ENCODE measurements at regions not wholly inside any gene's neighbourhood (a gene's known extent, or its start where the extent isn't known, plus 50 kb on each side); places are given as distances from the start of the nearest gene placed in this dataset.

- no peak for TF ChIP-seq ZBTB7A (IDR thresholded peaks at IDR 0.05; ENCODE audit: low read depth)
- no peak for TF ChIP-seq FOXM1 (IDR thresholded peaks at IDR 0.05; ENCODE audit: borderline replicate concordance, low read depth)
- TF ChIP-seq USF1 (IDR thresholded peaks at IDR 0.05), result 0 out of 2 replicates have a peak, but pooled peaks have one; percentile 19
- no peak for TF ChIP-seq YY1 (IDR thresholded peaks at IDR 0.05; ENCODE audit: low read depth)
- TF ChIP-seq CREB1 (IDR thresholded peaks at IDR 0.05; ENCODE audit: low read depth), result no peak
- no peak for TF ChIP-seq REST (IDR thresholded peaks at IDR 0.05; ENCODE audit: low read depth)
- TF ChIP-seq, protein P1, sequence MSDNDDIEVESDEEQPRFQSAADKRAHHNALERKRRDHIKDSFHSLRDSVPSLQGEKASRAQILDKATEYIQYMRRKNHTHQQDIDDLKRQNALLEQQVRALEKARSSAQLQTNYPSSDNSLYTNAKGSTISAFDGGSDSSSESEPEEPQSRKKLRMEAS (IDR thresholded peaks at IDR 0.05), result no peak
Observed at GRCh38 chr6:167477688-167478087, 152.8 kb downstream of the TTLL2 start.

DNA sequence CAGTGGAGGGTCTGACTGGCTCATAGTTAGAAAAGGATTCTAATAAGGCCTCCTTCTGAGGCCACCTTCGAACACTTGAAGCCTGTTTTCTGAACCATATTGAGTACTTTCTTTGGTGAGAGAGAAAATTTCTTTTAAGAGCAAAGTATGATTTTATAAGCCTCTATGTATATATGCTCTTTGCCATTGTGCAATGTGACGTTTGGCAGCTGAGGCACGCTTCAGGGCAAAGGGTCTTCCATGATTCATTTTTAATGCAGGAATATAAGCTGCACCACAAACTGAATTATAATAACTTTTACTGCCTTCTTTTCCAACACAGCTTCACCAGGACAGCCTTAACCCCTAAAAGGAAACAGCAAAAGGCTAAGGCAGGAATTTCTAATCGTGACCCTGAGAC lies 154.4 kb downstream of the TTLL2 start:
- TF ChIP-seq CREB1 (IDR thresholded peaks at IDR 0.05; ENCODE audit: low read depth) (no peak), EP300 (IDR thresholded peaks at IDR 0.05; ENCODE audit: borderline replicate concordance) (no peak), NFIC (IDR thresholded peaks at IDR 0.05) (no peak), EGR1 (IDR thresholded peaks at IDR 0.05) (no peak), TAF1 (IDR thresholded peaks at IDR 0.05; ENCODE audit: low read depth) (no peak), RAD21 (IDR thresholded peaks at IDR 0.05; ENCODE audit: low read depth) (no peak), TEAD4 (IDR thresholded peaks at IDR 0.05) (no peak), FOXM1 (IDR thresholded peaks at IDR 0.05; ENCODE audit: borderline replicate concordance, low read depth) (no peak), ZBTB7A (IDR thresholded peaks at IDR 0.05; ENCODE audit: low read depth) (no peak), REST (IDR thresholded peaks at IDR 0.05; ENCODE audit: low read depth) (no peak)
- TF ChIP-seq, protein P1 (IDR thresholded peaks at IDR 0.05), result no peak

DNA sequence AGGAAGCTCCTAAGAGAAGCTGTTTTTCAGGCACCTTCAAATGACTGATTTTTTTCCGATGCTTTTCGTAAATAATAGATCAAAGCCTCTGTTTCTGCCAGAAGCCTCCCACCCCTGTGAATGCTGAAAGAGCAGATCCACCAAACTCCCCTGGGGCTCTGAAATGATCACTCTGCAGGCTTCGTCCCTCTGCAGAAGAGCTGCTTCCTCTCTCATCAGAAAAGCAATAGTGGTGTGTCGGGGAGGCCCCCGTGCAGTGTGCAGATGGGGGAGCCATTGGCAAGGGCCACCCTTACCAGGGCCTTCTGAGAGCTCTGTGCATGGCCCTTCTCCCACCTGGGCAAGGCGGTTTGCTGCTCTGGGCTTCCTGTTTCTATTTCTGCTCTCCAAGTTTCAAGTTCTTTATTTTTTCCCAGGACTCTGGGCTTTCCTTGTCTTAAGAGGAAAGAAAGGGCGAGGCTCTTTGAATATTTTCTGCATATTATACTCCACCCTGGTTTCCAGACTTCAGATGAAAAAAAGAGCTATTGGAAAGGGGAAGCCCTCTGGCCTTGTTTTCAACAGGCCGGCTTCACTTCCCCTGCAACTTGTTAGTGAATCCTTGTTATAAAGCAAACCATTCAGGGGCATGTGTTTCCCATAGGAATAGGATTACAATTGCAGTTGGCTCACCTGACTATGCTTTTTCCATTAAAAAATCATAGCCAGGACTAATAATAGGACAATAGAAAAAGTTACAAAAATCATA lies 155.2 kb downstream of the TTLL2 start:
- TF ChIP-seq, protein P1 (IDR thresholded peaks at IDR 0.05), result no peak
- TF ChIP-seq NFIC (IDR thresholded peaks at IDR 0.05), result no peak
- no peak for TF ChIP-seq ZBTB7A (IDR thresholded peaks at IDR 0.05; ENCODE audit: low read depth)
- TF ChIP-seq FOXM1 (IDR thresholded peaks at IDR 0.05; ENCODE audit: borderline replicate concordance, low read depth), result no peak
- TF ChIP-seq RAD21 (IDR thresholded peaks at IDR 0.05; ENCODE audit: low read depth), result no peak
- TF ChIP-seq REST (IDR thresholded peaks at IDR 0.05; ENCODE audit: low read depth), result no peak
- TF ChIP-seq EGR1 (IDR thresholded peaks at IDR 0.05), result no peak
- TF ChIP-seq USF1 (IDR thresholded peaks at IDR 0.05), result no peak

GRCh38 chr6:167481307-167481926 lies 156.5 kb downstream of the TTLL2 start:
- TF ChIP-seq CREB1 (IDR thresholded peaks at IDR 0.05; ENCODE audit: low read depth) (no peak), TEAD4 (IDR thresholded peaks at IDR 0.05) (no peak), RAD21 (IDR thresholded peaks at IDR 0.05; ENCODE audit: low read depth) (no peak), FOXM1 (IDR thresholded peaks at IDR 0.05; ENCODE audit: borderline replicate concordance, low read depth) (no peak), YY1 (IDR thresholded peaks at IDR 0.05; ENCODE audit: low read depth) (no peak), ZBTB7A (IDR thresholded peaks at IDR 0.05; ENCODE audit: low read depth) (no peak), TCF12 (IDR thresholded peaks at IDR 0.05; ENCODE audit: low read depth) (no peak), TAF1 (IDR thresholded peaks at IDR 0.05; ENCODE audit: low read depth) (no peak), REST (IDR thresholded peaks at IDR 0.05; ENCODE audit: low read depth) (no peak), CEBPB (IDR thresholded peaks at IDR 0.05) (no peak), EGR1 (IDR thresholded peaks at IDR 0.05) (no peak)

Measured in Ishikawa (cell line).